Activated naive CD8-positive, alpha-beta T cell (primary cell): ENCODE measurements at regions not wholly inside any gene's neighbourhood (a gene's known extent, or its start where the extent isn't known, plus 50 kb on each side); places are given as distances from the start of the nearest gene placed in this dataset.
A peak's percentile ranks its signal among the peaks of the same experiment; 100 is the strongest.

Experiments
- H3K27ac Mint-ChIP-seq: one replicate; pipeline ENCODE4 v1.8.0; 2021; ENCODE audit warnings: mixed read lengths
- H3K27me3 Mint-ChIP-seq: one replicate; pipeline ENCODE4 v1.8.0; 2021; ENCODE audit warnings: mixed read lengths
- H3K36me3 Mint-ChIP-seq: one replicate; pipeline ENCODE4 v1.8.0; 2021; ENCODE audit warnings: mixed read lengths
- H3K4me1 Mint-ChIP-seq: one replicate; pipeline ENCODE4 v1.8.0; 2021; ENCODE audit warnings: low read depth, mixed read lengths
- H3K4me3 Mint-ChIP-seq: one replicate; pipeline ENCODE4 v1.8.0; 2021; ENCODE audit warnings: mild to moderate bottlenecking, mixed read lengths
- H3K9me3 Mint-ChIP-seq: one replicate; pipeline ENCODE4 v1.8.0; 2021; ENCODE audit warnings: low read depth, mixed read lengths

- H3K27me3 Mint-ChIP-seq = no peaks in the 10 kb centered on the region
- no peak overlapping the region for H3K4me3 Mint-ChIP-seq
- H3K27ac Mint-ChIP-seq = no peak overlapping the region
- H3K4me1 Mint-ChIP-seq = peaks cover 11% of the 10 kb centered on the region
- no peaks in the 10 kb centered on the region for H3K36me3 Mint-ChIP-seq
- no peaks in the 10 kb centered on the region for H3K9me3 Mint-ChIP-seq
Measured at GRCh38 chr16:85326113-85326793, 214.0 kb upstream of the CIBAR2 start.

- no peaks in the 10 kb centered on the region for H3K36me3 Mint-ChIP-seq
- no peaks in the 10 kb centered on the region for H3K27me3 Mint-ChIP-seq
- H3K27ac Mint-ChIP-seq = no peak overlapping the region
- H3K4me3 Mint-ChIP-seq = no peak overlapping the region
- peaks cover 11% of the 10 kb centered on the region for H3K4me1 Mint-ChIP-seq
- no peaks in the 10 kb centered on the region for H3K9me3 Mint-ChIP-seq
Measured at GRCh38 chr16:85326794-85327181, 214.5 kb upstream of the CIBAR2 start.

GRCh38 chr16:85327731-85328675 lies 215.7 kb upstream of the CIBAR2 start:
- H3K4me3 Mint-ChIP-seq = no peak overlapping the region
- no peaks in the 10 kb centered on the region for H3K27me3 Mint-ChIP-seq
- no peaks in the 10 kb centered on the region for H3K36me3 Mint-ChIP-seq
- no peaks in the 10 kb centered on the region for H3K9me3 Mint-ChIP-seq
- H3K4me1 Mint-ChIP-seq = peaks cover 11% of the 10 kb centered on the region
- H3K27ac Mint-ChIP-seq = no peak overlapping the region

- Mint-ChIP-seq H3K4me1 (peaks cover 11% of the 10 kb centered on the region), H3K36me3 (no peaks in the 10 kb centered on the region), H3K4me3 (no peak overlapping the region), H3K9me3 (no peaks in the 10 kb centered on the region), H3K27ac (no peak overlapping the region), H3K27me3 (no peaks in the 10 kb centered on the region)
Measured at GRCh38 chr16:85328676-85329058, 216.4 kb upstream of the CIBAR2 start.

- Mint-ChIP-seq H3K27ac (no peak overlapping the region), H3K9me3 (no peaks in the 10 kb centered on the region), H3K4me3 (no peak overlapping the region), H3K36me3 (no peaks in the 10 kb centered on the region), H3K27me3 (no peaks in the 10 kb centered on the region), H3K4me1 (peaks cover 11% of the 10 kb centered on the region)
Measured at GRCh38 chr16:85329059-85329812, 217.0 kb upstream of the CIBAR2 start.

GRCh38 chr16:85330006-85330693 lies 217.9 kb upstream of the CIBAR2 start:
- H3K4me3 Mint-ChIP-seq = no peak overlapping the region
- H3K36me3 Mint-ChIP-seq = no peaks in the 10 kb centered on the region
- H3K9me3 Mint-ChIP-seq = no peaks in the 10 kb centered on the region
- peak overlapping the region; percentile 22 for H3K27ac Mint-ChIP-seq
- peaks cover 17% of the 10 kb centered on the region for H3K4me1 Mint-ChIP-seq
- no peaks in the 10 kb centered on the region for H3K27me3 Mint-ChIP-seq

GRCh38 chr16:85330694-85331188 lies 218.5 kb upstream of the CIBAR2 start:
- no peaks in the 10 kb centered on the region for H3K36me3 Mint-ChIP-seq
- H3K27ac Mint-ChIP-seq = no peak overlapping the region
- H3K27me3 Mint-ChIP-seq = no peaks in the 10 kb centered on the region
- H3K4me3 Mint-ChIP-seq = no peak overlapping the region
- no peaks in the 10 kb centered on the region for H3K9me3 Mint-ChIP-seq
- H3K4me1 Mint-ChIP-seq = peaks cover 23% of the 10 kb centered on the region

- peaks cover 24% of the 10 kb centered on the region for H3K4me1 Mint-ChIP-seq
- H3K9me3 Mint-ChIP-seq = no peaks in the 10 kb centered on the region
- H3K27ac Mint-ChIP-seq = no peak overlapping the region
- no peaks in the 10 kb centered on the region for H3K27me3 Mint-ChIP-seq
- no peak overlapping the region for H3K4me3 Mint-ChIP-seq
- H3K36me3 Mint-ChIP-seq = no peaks in the 10 kb centered on the region
Measured at GRCh38 chr16:85331688-85332087, 219.4 kb upstream of the CIBAR2 start.

GRCh38 chr16:85332175-85332574 lies 219.9 kb upstream of the CIBAR2 start:
- Mint-ChIP-seq H3K27me3 (no peaks in the 10 kb centered on the region), H3K4me1 (peaks cover 24% of the 10 kb centered on the region), H3K36me3 (no peaks in the 10 kb centered on the region), H3K27ac (no peak overlapping the region), H3K4me3 (no peak overlapping the region), H3K9me3 (no peaks in the 10 kb centered on the region)

- Mint-ChIP-seq H3K36me3 (no peaks in the 10 kb centered on the region), H3K27ac (no peak overlapping the region), H3K27me3 (no peaks in the 10 kb centered on the region), H3K9me3 (no peaks in the 10 kb centered on the region), H3K4me1 (peaks cover 24% of the 10 kb centered on the region), H3K4me3 (no peak overlapping the region)
Measured at GRCh38 chr16:85333337-85333736, 221.1 kb upstream of the CIBAR2 start.

GRCh38 chr16:85333744-85334640 lies 221.7 kb upstream of the CIBAR2 start:
- Mint-ChIP-seq H3K4me1 (peaks cover 24% of the 10 kb centered on the region), H3K36me3 (no peaks in the 10 kb centered on the region), H3K9me3 (no peaks in the 10 kb centered on the region), H3K27me3 (no peaks in the 10 kb centered on the region), H3K4me3 (no peak overlapping the region), H3K27ac (peak overlapping the region; percentile 72)

GRCh38 chr16:85334718-85335583 lies 222.7 kb upstream of the CIBAR2 start:
- peak overlapping the region; percentile 82 for H3K4me3 Mint-ChIP-seq
- H3K36me3 Mint-ChIP-seq = no peaks in the 10 kb centered on the region
- H3K27ac Mint-ChIP-seq = peak overlapping the region; percentile 72
- peaks cover 23% of the 10 kb centered on the region for H3K4me1 Mint-ChIP-seq
- H3K9me3 Mint-ChIP-seq = no peaks in the 10 kb centered on the region
- H3K27me3 Mint-ChIP-seq = no peaks in the 10 kb centered on the region
